ENCODE measurements at regions not wholly inside any gene's neighbourhood (a gene's known extent, or its start where the extent isn't known, plus 50 kb on each side); places are given as distances from the start of the nearest gene placed in this dataset.

DNA sequence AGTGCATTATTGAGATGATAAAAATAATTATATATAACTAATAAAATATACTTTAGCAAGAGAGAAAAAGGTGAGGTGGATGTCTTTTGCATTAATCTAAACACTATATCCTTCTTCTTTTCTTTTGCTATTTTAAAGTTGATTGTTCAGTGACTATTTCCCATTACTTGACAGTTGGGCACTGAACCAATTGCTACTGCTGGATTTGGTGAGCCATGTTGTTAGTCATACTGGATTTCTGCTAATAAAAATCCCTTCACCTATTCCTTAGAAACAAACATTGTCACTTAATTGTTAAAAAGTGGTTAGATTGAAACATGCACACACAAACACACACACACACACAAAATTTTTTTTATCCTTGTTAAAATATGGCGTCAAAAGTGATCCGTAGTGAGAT is 251.6 kb upstream of the ALG10 start:
- TF ChIP-seq MYC (IDR thresholded peaks at IDR 0.05; ENCODE audit: borderline replicate concordance, low read length) (no peak), RFX5 (IDR thresholded peaks at IDR 0.05) (no peak), SMC3 (IDR thresholded peaks at IDR 0.05) (no peak), KDM5A (IDR thresholded peaks at IDR 0.05) (no peak), ESRRA (IDR thresholded peaks at IDR 0.05; ENCODE audit: borderline replicate concordance, low read length) (no peak), HDAC2 (IDR thresholded peaks at IDR 0.05) (no peak), EHMT2 (IDR thresholded peaks at IDR 0.05; ENCODE audit: low read depth) (no peak)
- TF ChIP-seq, protein P1, sequence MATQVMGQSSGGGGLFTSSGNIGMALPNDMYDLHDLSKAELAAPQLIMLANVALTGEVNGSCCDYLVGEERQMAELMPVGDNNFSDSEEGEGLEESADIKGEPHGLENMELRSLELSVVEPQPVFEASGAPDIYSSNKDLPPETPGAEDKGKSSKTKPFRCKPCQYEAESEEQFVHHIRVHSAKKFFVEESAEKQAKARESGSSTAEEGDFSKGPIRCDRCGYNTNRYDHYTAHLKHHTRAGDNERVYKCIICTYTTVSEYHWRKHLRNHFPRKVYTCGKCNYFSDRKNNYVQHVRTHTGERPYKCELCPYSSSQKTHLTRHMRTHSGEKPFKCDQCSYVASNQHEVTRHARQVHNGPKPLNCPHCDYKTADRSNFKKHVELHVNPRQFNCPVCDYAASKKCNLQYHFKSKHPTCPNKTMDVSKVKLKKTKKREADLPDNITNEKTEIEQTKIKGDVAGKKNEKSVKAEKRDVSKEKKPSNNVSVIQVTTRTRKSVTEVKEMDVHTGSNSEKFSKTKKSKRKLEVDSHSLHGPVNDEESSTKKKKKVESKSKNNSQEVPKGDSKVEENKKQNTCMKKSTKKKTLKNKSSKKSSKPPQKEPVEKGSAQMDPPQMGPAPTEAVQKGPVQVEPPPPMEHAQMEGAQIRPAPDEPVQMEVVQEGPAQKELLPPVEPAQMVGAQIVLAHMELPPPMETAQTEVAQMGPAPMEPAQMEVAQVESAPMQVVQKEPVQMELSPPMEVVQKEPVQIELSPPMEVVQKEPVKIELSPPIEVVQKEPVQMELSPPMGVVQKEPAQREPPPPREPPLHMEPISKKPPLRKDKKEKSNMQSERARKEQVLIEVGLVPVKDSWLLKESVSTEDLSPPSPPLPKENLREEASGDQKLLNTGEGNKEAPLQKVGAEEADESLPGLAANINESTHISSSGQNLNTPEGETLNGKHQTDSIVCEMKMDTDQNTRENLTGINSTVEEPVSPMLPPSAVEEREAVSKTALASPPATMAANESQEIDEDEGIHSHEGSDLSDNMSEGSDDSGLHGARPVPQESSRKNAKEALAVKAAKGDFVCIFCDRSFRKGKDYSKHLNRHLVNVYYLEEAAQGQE (IDR thresholded peaks at IDR 0.05), result no peak
- TF ChIP-seq, protein P2, sequence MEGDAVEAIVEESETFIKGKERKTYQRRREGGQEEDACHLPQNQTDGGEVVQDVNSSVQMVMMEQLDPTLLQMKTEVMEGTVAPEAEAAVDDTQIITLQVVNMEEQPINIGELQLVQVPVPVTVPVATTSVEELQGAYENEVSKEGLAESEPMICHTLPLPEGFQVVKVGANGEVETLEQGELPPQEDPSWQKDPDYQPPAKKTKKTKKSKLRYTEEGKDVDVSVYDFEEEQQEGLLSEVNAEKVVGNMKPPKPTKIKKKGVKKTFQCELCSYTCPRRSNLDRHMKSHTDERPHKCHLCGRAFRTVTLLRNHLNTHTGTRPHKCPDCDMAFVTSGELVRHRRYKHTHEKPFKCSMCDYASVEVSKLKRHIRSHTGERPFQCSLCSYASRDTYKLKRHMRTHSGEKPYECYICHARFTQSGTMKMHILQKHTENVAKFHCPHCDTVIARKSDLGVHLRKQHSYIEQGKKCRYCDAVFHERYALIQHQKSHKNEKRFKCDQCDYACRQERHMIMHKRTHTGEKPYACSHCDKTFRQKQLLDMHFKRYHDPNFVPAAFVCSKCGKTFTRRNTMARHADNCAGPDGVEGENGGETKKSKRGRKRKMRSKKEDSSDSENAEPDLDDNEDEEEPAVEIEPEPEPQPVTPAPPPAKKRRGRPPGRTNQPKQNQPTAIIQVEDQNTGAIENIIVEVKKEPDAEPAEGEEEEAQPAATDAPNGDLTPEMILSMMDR (IDR thresholded peaks at IDR 0.05), result no peak
